ENCODE measurements at regions not wholly inside any gene's neighbourhood (a gene's known extent, or its start where the extent isn't known, plus 50 kb on each side); places are given as distances from the start of the nearest gene placed in this dataset.

DNA sequence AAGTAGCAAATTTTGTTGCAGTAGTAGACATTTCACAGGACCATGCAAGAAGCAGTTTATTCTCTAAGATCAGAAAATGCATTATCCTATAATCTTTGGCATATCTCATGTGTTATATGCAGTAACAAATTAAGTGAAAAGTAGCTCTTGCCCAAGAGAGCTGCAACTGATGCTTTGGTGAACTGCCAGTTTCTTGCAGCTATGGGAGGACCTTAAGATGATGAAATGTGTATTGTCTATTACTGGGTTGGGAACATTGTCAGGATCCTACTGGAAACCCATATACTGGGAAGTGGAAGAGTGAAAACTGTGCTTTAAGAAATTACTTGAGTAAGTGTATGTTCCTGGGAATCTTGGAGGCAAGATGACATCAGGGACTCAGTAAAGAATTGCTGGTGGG, 238.8 kb downstream of the DACT1 start:
- TF ChIP-seq, protein P1, sequence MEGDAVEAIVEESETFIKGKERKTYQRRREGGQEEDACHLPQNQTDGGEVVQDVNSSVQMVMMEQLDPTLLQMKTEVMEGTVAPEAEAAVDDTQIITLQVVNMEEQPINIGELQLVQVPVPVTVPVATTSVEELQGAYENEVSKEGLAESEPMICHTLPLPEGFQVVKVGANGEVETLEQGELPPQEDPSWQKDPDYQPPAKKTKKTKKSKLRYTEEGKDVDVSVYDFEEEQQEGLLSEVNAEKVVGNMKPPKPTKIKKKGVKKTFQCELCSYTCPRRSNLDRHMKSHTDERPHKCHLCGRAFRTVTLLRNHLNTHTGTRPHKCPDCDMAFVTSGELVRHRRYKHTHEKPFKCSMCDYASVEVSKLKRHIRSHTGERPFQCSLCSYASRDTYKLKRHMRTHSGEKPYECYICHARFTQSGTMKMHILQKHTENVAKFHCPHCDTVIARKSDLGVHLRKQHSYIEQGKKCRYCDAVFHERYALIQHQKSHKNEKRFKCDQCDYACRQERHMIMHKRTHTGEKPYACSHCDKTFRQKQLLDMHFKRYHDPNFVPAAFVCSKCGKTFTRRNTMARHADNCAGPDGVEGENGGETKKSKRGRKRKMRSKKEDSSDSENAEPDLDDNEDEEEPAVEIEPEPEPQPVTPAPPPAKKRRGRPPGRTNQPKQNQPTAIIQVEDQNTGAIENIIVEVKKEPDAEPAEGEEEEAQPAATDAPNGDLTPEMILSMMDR (IDR thresholded peaks at IDR 0.05) = no peak
- TF ChIP-seq POLR2A (IDR thresholded peaks at IDR 0.05) = no peak

All from Peyer's patch (tissue), 4 donors.